Fibroblast of skin of left quadriceps (primary cell): ENCODE measurements at regions not wholly inside any gene's neighbourhood (a gene's known extent, or its start where the extent isn't known, plus 50 kb on each side); places are given as distances from the start of the nearest gene placed in this dataset.

Experiments used
- DNase-seq, 2 experiments: peaks; one replicate each; pipeline ENCODE4 v3.0.0-alpha.2; 2013; ENCODE audit warnings: low read depth in 2 of 2

DNA sequence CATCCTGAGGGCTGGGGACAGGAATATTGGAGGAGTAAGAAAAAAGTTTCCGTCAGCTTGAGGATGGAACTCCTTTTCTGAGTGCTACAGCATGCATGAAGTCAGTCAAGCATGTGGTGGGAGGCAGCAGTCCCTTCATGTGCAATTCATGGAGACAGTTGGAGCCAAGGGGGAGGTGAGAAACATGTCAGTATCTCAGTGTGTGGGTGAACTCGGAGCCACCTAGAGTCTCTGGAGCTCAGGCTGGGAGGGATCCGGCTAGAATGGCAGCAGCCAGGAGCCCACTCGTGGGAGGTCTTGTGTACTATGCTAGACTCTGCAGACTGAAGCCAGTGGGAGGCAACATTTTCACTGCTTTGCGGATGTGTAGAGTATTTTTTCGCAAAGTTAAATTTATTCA, 60.3 kb downstream of the AVPR1A start:
- DNase-seq: no peak

DNA sequence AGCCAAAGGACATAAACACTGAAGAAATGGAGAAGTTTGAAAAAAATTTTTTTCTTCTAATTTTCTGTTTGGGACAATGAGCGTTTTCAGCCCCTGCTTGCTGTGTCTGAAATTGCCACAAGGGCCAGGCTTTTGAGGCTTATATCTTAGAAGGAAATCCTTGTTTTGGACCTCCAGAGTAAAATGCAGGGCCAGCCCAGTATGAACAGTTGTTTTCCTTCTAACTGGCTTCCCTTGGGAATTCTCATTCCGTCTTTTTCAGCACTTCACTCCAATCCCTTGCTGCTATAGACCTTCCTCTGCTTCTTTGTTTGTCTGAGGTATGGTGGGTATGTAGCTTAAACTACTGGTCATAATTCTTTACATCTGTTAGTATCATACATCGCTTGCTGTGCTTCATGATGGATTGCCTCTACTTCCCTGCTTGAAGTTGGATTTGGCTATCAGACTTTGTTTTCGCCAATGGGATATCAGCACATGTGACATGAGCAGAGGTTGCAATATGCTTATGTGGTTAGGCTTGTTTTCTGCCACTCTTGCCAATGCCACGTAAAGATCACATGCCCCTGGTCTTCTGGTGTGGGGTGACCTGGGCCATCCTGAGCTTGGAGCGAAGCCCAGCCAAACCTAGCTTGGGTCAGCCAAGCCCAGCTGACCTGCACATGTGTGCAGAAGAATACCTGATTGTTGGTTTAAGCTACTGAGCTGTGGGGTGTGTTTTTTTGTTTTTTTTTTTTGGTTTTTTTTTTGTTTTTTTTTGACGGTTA, 64.7 kb downstream of the AVPR1A start:
- DNase-seq: no peak

DNA sequence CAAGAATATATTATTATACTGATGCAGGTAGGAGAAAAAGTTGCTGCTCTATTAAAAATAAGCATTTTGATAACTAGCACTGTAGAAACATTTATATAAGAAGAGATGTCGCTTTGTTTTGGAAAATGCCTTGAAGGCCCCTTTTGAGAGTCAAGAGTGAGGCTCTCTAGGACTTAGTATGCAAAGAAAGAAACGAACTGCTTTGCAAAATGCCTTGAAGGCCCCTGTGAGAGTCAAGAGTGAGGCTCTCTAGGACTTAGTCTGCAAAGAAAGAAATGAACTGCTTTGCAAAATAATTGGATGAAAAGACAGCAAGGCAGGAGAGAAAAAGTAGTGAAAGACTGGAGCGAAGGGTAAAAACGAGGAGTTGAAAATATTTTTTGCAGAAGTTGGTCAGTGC, 65.9 kb downstream of the AVPR1A start:
- no peak for DNase-seq

- DNase-seq: no peak
These were observed 66.5 kb downstream of the AVPR1A start for GRCh38 chr12:63084501-63084900.

GRCh38 chr12:63083046-63083445, 68.0 kb downstream of the AVPR1A start:
- DNase-seq: no peak

DNA sequence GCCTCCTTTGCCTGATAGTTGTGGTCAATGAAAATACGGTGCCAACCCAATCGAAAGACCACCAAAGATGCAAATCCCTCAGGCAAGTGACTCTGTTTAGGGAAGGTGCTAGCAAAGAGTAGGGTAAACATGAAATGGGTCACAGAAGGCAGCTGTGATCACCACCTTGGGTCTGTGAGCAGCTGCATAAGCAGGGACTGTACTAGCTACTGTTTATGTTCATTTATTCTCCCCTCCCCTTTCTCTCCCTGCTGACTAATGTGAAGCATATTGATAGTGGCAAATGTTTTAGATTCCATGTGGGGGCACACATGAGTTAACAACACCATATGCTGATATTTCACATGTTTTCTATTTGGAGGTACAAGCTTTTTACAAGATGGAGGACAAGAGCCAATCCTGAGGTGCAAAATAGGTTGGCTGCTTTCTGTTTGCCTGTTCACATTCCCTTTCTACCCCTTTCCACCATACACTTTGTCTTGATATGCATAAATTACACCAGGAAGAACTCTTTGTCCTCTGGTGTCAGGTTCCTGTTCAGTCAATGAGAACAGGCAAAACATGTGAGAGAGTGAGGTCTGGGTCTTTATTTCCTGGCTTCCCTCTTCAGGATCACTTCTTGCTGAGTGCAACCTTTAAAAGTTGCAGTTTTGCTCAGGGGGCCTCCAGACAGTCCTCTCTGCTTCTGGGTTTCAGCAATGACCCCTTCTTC, 71.1 kb downstream of the AVPR1A start:
- DNase-seq: no peak

GRCh38 chr12:63078906-63079305, 72.1 kb downstream of the AVPR1A start:
- DNase-seq: no peak

- DNase-seq: no peak
These were observed 75.5 kb downstream of the AVPR1A start for GRCh38 chr12:63075376-63076060.

DNA sequence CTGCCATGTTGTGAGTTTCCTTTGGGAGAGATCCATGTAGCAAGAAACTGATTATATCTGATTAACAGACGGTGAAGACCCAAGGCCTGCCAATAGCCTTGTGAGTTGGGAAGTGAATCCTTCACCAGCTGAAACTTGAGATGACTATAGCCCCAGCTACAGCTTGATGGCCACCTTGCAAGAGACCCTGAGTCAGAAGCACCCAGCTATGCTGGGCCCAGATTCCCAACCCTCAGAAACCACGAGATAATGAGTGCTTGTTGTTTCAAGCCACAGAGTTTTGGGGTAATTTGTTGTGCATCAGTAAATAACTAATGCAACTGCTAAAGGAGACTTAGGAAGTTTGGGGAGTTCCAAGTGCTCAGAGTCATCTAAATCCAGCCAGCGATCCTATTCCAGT, 80.3 kb downstream of the AVPR1A start:
- DNase-seq: no peak

GRCh38 chr12:63069860-63070617, 81.0 kb downstream of the AVPR1A start:
- no peak for DNase-seq

DNA sequence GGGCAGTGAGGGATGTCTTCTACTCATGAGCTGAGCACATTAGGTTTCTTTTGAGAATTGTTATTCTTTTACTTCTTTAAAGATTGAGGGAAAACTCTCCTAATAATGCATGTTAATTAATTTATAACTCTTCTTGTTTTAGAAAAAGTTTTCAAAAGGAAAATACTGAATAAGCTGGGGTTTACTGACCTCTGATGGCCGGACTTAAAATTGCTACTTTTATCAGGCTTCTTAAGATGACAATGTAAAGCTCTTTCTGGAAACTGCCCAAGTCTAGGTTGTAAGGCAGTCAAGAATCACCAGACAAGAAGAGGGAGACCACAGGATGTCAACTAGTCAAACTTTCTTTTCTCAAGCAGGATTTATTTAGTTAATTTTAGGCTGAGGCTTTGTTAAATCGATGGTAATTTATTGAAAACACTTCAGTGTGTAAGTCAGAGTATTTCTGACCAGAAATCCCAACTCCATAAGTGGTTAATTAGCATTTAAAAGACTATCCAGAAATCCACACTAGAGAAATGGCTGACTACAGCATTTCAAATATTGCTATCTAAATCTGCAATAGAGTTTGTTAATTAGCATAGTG, 82.1 kb downstream of the AVPR1A start:
- peak; percentile 54 to 56 for DNase-seq

- no peak for DNase-seq
These were observed 84.2 kb downstream of the AVPR1A start for GRCh38 chr12:63066782-63067181.

DNA sequence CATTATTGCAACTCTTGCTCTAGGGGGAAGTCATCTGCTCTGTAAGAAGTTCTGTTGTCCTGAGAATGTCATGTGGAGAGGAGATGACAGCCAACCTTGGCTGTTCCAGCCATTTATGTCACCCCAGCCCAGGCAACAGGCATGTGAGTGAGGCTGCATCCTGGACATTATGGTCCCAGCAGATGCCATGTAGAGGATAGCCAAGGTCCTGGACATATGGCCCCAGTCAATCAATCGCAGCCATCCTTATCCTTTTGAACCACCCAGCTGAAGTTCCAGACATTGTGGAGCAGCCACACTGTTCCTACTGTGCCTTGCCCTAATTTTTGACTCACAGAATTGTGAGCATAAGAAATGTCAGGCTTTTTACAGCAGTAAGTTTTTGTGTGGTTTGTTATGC, 84.9 kb downstream of the AVPR1A start:
- DNase-seq: no peak

- DNase-seq: peak; percentile 27 to 33
These were observed 86.9 kb downstream of the AVPR1A start for GRCh38 chr12:63064080-63064479.

GRCh38 chr12:63056649-63057048, 94.4 kb downstream of the AVPR1A start:
- no peak for DNase-seq

GRCh38 chr12:63052696-63053095, 98.3 kb downstream of the AVPR1A start:
- no peak for DNase-seq

GRCh38 chr12:63047146-63047545, 103.9 kb downstream of the AVPR1A start:
- DNase-seq: no peak

- peak; percentile 33 to 34 for DNase-seq
These were observed 105.8 kb downstream of the AVPR1A start for GRCh38 chr12:63045020-63045860.

- DNase-seq: no peak
These were observed 107.7 kb upstream of the PPM1H start for GRCh38 chr12:63042646-63043045.

GRCh38 chr12:63041601-63042000, 106.7 kb upstream of the PPM1H start:
- DNase-seq: no peak
